ENCODE measurements at regions not wholly inside any gene's neighbourhood (a gene's known extent, or its start where the extent isn't known, plus 50 kb on each side); places are given as distances from the start of the nearest gene placed in this dataset.

DNA sequence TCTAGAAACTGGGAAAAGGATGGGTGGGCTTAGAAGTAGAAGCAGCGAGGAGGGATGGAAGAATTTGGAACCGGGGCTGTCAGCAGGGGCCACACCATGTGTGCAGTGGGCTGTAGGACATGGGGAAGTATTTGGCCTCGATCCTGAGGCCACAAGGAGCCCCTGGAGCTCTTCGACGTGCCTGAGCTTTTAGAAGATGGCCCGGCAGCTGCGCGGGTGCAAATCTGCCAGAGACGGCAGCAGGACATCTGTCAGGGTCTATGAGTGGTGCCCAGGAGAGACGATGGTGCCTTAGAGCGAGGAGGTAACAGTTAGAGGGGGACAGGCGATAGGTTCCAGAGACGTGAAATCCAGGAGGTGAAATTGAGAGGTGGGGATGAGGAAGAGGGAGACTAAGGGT lies 321.1 kb downstream of the UACA start:
- TF ChIP-seq, protein P1, sequence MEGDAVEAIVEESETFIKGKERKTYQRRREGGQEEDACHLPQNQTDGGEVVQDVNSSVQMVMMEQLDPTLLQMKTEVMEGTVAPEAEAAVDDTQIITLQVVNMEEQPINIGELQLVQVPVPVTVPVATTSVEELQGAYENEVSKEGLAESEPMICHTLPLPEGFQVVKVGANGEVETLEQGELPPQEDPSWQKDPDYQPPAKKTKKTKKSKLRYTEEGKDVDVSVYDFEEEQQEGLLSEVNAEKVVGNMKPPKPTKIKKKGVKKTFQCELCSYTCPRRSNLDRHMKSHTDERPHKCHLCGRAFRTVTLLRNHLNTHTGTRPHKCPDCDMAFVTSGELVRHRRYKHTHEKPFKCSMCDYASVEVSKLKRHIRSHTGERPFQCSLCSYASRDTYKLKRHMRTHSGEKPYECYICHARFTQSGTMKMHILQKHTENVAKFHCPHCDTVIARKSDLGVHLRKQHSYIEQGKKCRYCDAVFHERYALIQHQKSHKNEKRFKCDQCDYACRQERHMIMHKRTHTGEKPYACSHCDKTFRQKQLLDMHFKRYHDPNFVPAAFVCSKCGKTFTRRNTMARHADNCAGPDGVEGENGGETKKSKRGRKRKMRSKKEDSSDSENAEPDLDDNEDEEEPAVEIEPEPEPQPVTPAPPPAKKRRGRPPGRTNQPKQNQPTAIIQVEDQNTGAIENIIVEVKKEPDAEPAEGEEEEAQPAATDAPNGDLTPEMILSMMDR (IDR thresholded peaks at IDR 0.05; ENCODE audit: extremely low read depth, missing control alignments): no peak

DNA sequence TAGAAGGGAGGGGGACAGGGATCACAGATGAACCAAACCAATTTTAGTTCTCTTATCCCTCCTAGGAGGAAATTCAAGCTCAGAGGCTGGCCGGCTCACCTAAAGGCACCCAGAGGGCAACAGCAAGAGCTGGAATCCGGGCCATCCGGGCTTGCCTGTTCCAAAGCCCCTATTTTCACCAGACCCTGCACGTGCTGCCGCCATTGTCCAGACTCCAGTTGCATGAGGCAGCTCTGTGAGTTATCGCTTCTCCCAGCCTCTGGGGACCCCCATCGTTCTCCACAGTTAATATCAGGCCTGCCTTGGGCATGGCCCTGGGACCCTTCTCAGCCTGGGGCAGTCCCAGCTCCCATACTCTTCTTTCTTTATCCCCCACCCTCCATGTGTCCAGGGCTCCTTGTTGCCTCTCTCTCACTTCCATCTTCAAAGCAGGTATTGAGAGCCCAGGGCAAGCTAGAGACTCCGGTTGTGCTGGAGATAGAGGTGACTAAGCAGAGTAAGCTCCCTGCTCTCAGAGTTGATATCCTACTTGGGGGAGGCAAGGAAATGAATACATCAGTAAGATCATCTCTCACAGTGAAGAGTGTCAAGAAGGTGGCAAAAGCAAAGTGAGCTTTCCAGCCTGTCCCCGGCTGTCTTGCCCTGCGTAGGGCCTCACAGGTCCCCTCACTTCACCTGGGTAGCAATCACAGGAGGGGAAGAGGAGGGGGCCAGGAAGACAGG lies 322.8 kb downstream of the UACA start:
- TF ChIP-seq, protein P1 (IDR thresholded peaks at IDR 0.05; ENCODE audit: extremely low read depth, missing control alignments): no peak
- no peak for DNase-seq (ENCODE audit: low spot score)

More for the DNA sequence above, 321.1 kb downstream of the UACA start:
- DNase-seq (ENCODE audit: low spot score): no peak

DNA sequence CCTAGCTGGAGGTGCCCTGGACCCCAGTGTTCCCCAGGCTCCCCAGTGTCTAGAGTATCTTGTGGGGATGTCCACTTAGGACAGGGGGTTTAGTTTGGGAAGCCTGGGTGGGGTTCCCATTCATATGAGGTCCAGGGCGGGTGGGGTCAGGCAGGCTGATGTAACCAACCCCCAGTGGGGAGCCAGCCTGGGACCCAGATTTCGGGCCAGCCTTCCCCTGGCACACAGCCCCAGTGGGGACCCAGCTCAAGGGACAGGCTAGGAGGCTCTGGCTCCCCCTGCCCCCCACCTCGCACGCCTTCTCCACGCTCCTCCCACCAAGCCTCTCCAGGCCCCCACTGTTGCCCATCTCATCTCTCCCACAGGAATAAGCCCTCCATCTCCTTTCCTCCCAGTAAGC lies 323.5 kb downstream of the UACA start:
- no peak for DNase-seq (ENCODE audit: low spot score)
- TF ChIP-seq, protein P1 (IDR thresholded peaks at IDR 0.05; ENCODE audit: extremely low read depth, missing control alignments): no peak

DNA sequence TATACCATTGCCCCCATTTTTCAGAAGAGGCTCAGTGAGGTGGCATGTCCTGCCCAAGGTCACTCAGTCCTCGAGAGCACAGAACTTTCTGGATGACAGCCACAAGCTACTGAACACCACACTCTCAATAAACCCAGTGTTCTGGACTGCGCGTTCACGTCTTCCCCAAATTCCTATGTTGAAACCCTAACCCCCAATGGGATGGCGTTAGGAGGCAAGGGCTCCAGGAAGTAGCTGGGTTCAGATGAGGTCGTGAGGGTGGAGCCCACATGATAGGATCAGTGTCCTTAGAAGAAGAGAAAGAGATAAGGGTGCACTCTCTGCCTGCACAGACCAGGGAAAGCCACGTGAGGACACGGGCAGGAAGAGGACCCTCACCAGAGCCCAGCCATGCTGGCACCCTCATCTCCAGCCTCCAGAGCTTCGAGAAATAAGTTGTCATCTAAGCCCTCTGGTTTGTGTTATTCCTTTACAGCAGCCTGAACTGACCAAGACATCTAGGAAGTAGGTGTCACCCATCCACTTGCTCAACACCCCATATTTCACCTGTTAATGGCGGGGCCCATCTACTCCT lies 324.0 kb downstream of the UACA start:
- no peak for DNase-seq (ENCODE audit: low spot score)
- TF ChIP-seq, protein P1 (IDR thresholded peaks at IDR 0.05; ENCODE audit: extremely low read depth, missing control alignments): no peak

DNA sequence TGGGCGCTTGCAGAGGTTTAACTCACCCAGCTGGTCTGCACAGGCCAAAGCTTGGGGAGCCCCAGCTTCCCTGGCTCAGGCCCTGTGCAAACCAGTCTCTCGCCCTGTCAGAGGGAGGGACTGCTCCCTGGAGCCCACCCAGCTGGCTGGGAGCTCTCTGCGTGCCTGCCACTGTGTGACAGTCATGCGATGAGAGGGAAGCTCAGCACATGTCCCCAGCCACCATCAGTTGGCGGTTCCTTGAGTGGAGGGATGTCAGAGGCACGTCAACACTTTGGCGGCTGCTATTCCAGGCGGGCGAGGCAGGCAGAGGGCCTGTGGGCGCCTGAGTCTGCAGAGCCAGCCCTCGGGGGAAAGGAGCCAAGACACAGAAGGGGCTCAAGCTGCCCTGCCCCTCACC lies 324.6 kb downstream of the UACA start:
- TF ChIP-seq, protein P1 (IDR thresholded peaks at IDR 0.05; ENCODE audit: extremely low read depth, missing control alignments): no peak
- DNase-seq (ENCODE audit: low spot score): no peak

DNA sequence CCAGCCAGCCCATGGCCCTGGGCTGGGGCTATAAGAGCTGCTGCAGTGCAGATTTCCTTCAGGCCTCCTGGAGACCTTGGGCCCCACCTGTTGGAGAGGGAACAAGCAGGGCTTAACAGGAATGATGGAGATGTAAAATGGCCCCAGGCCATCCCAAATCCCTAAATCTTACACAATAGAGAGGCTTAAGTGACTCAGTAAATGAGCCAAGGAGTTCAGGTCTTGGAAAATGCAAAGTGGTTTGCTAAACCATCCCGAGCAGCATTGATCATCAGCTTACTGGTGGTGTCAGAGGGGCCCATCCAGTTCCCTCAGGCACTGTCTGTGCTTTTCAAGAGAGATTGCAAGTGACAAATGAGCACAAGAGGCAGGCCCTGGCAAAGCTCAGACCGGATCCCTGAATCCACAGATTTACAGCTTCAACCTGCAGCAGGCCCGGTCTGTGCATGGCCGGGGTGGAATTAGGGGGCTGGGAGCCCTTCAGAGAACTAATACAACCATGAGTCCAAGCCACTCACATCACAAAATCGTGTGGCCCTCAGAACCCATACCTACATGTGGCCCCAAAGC lies 325.4 kb downstream of the UACA start:
- TF ChIP-seq, protein P1 (IDR thresholded peaks at IDR 0.05; ENCODE audit: extremely low read depth, missing control alignments): no peak
- DNase-seq (ENCODE audit: low spot score): no peak

DNA sequence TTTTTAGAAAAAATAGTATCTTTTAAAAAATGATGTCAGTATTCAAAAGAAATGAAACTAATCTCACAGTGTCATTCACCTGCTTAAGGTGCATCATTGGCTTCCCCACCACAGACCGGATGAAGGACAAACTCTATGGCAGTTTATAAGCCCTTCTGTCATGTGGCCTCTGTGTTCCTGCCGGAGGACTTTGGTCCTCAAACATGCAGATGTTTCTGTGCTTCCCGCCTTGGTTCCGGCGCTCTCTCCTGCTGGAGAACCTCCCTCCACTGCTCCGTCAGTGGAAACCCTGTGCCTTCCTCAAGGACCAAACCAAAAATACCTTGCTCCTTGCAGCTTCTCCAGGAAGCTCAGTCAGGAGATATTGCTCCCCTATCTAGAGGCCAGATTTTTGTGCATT lies 326.3 kb downstream of the UACA start:
- DNase-seq (ENCODE audit: low spot score): no peak
- TF ChIP-seq, protein P1 (IDR thresholded peaks at IDR 0.05; ENCODE audit: extremely low read depth, missing control alignments): no peak
